NCI-H187 treated with DMSO at 0.1 percent for 48 hours (cell line): ENCODE measurements at regions not wholly inside any gene's neighbourhood (a gene's known extent, or its start where the extent isn't known, plus 50 kb on each side); places are given as distances from the start of the nearest gene placed in this dataset.

Experiments used
- DNase-seq: peaks from one replicate; lab custom pipeline; 2025; lab: John Stamatoyannopoulos, UW

- no peak for DNase-seq
Observed at GRCh38 chr6:137434640-137435039, 59.6 kb downstream of the OLIG3 start.

GRCh38 chr6:137432054-137432611 lies 62.1 kb downstream of the OLIG3 start:
- no peak for DNase-seq

GRCh38 chr6:137430954-137431353 lies 63.2 kb downstream of the OLIG3 start:
- no peak for DNase-seq

GRCh38 chr6:137427656-137428290 lies 66.4 kb downstream of the OLIG3 start:
- DNase-seq: no peak

- DNase-seq: no peak
Observed at GRCh38 chr6:137426007-137426689, 68.0 kb downstream of the OLIG3 start.

GRCh38 chr6:137424251-137424650 lies 69.9 kb downstream of the OLIG3 start:
- DNase-seq: no peak

GRCh38 chr6:137423451-137424168 lies 70.6 kb downstream of the OLIG3 start:
- DNase-seq: no peak

- no peak for DNase-seq
Observed at GRCh38 chr6:137417396-137417795, 76.8 kb downstream of the OLIG3 start.

GRCh38 chr6:137416376-137417109 lies 77.7 kb downstream of the OLIG3 start:
- DNase-seq: no peak

GRCh38 chr6:137415834-137416190 lies 78.4 kb downstream of the OLIG3 start:
- no peak for DNase-seq

- no peak for DNase-seq
Observed at GRCh38 chr6:137415127-137415833, 78.9 kb downstream of the OLIG3 start.

- DNase-seq: no peak
Observed at GRCh38 chr6:137414599-137414998, 79.6 kb downstream of the OLIG3 start.

GRCh38 chr6:137413482-137413881 lies 80.7 kb downstream of the OLIG3 start:
- no peak for DNase-seq

- DNase-seq: no peak
Observed at GRCh38 chr6:137412562-137412961, 81.6 kb downstream of the OLIG3 start.

GRCh38 chr6:137409266-137409777 lies 84.9 kb downstream of the OLIG3 start:
- no peak for DNase-seq

- DNase-seq: no peak
Observed at GRCh38 chr6:137407816-137408215, 86.4 kb downstream of the OLIG3 start.

GRCh38 chr6:137405806-137406205 lies 88.4 kb downstream of the OLIG3 start:
- DNase-seq: no peak

- no peak for DNase-seq
Observed at GRCh38 chr6:137403855-137404254, 90.3 kb downstream of the OLIG3 start.

- DNase-seq: no peak
Observed at GRCh38 chr6:137403443-137403842, 90.8 kb downstream of the OLIG3 start.

- no peak for DNase-seq
Observed at GRCh38 chr6:137402143-137402680, 92.0 kb downstream of the OLIG3 start.

GRCh38 chr6:137401088-137401487 lies 93.1 kb downstream of the OLIG3 start:
- DNase-seq: no peak
